ENCODE measurements at regions not wholly inside any gene's neighbourhood (a gene's known extent, or its start where the extent isn't known, plus 50 kb on each side); places are given as distances from the start of the nearest gene placed in this dataset.

DNA sequence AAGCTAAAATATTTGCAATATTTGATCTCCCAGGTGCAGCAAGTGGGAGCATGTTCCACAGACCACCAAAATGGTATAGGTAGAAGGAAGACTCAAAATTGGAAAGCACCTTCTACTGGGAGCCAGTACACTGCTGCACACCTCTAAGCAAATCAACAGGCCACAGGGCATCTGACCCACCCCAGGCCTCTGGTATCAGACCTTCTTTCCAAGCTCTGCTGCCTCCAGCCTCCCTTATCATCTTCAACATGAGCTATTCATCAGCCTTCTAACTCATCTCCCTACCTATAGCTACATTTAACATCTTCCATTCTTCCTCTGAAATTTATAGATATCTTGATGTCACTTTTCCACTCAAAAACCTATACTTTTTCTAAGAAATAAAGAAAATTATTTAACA is 294.8 kb downstream of the ZEB2 start:
- H3K4me1 ChIP-seq (replicated peaks): no peaks in the 10 kb centered on the region
- H3K27ac ChIP-seq: no peak overlapping the region
- intact Hi-C loops (cut with DNase I): no loop called here
- H3K36me3 ChIP-seq: no peaks in the 10 kb centered on the region
- DNase-seq (ENCODE audit: low spot score): no peak
- TF ChIP-seq POLR2A (IDR thresholded peaks at IDR 0.05) (no peak), POLR2AphosphoS5 (IDR thresholded peaks at IDR 0.05) (no peak)
- TF ChIP-seq, protein P1, sequence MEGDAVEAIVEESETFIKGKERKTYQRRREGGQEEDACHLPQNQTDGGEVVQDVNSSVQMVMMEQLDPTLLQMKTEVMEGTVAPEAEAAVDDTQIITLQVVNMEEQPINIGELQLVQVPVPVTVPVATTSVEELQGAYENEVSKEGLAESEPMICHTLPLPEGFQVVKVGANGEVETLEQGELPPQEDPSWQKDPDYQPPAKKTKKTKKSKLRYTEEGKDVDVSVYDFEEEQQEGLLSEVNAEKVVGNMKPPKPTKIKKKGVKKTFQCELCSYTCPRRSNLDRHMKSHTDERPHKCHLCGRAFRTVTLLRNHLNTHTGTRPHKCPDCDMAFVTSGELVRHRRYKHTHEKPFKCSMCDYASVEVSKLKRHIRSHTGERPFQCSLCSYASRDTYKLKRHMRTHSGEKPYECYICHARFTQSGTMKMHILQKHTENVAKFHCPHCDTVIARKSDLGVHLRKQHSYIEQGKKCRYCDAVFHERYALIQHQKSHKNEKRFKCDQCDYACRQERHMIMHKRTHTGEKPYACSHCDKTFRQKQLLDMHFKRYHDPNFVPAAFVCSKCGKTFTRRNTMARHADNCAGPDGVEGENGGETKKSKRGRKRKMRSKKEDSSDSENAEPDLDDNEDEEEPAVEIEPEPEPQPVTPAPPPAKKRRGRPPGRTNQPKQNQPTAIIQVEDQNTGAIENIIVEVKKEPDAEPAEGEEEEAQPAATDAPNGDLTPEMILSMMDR (IDR thresholded peaks at IDR 0.05): no peak
- no peaks in the 10 kb centered on the region for H3K9me3 ChIP-seq
- no peak overlapping the region for H3K4me3 ChIP-seq
- no peaks in the 10 kb centered on the region for H3K27me3 ChIP-seq (replicated peaks; ENCODE audit: insufficient read depth)

DNA sequence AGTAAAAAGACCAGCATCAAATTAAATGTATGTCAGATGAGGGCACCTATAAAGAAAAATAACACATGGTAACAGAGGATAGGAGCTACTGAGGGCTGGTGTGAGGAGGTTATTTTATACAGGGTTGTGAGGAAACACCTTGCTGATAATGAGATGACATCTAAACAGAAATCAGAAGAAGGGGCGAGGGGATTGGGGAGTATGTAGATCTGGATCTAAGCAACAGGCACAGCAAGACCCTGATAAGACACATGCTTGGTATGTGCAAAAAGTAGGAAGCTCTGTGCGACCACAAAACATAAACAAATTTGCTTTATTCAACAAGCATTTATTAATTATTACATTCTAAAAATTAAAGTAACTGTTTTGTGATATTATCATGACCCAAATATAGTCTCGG is 295.4 kb downstream of the ZEB2 start:
- intact Hi-C loops (cut with DNase I): no loop called here
- Histone ChIP-seq H3K4me1 (replicated peaks) (no peaks in the 10 kb centered on the region), H3K36me3 (no peaks in the 10 kb centered on the region), H3K4me3 (no peak overlapping the region), H3K9me3 (no peaks in the 10 kb centered on the region), H3K27me3 (replicated peaks; ENCODE audit: insufficient read depth) (no peaks in the 10 kb centered on the region), H3K27ac (no peak overlapping the region)
- no peak for DNase-seq (ENCODE audit: low spot score)
- TF ChIP-seq POLR2AphosphoS5 (IDR thresholded peaks at IDR 0.05): no peak
- TF ChIP-seq, protein P1 (IDR thresholded peaks at IDR 0.05): no peak
- TF ChIP-seq POLR2A (IDR thresholded peaks at IDR 0.05): no peak
- 95% methylated on average over 3 of the region's 3 CpGs for WGBS

DNA sequence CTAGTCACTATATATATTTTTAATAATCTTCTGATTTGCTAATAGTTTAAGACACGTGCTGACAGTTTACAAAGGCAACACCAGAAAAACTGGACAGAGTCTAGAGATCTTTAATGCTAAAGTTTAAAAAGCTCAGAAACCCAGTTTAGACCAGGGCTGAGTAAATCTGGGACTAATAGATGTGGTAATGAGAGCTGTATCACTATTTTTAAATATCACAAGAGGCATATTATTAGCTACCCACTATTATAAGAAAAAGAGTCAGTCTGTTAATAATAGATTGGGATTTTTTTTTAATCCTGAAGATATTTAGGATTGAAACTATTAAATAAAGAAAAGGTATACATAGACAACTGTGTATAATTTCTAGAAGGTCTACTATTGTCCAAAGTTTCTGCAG is 299.9 kb downstream of the ZEB2 start:
- intact Hi-C loops (cut with DNase I): no loop called here
- no peak overlapping the region for H3K27ac ChIP-seq
- H3K4me1 ChIP-seq (replicated peaks): no peaks in the 10 kb centered on the region
- no peak for TF ChIP-seq POLR2A (IDR thresholded peaks at IDR 0.05)
- TF ChIP-seq, protein P1 (IDR thresholded peaks at IDR 0.05): no peak
- no peak for TF ChIP-seq POLR2AphosphoS5 (IDR thresholded peaks at IDR 0.05)
- no peaks in the 10 kb centered on the region for H3K27me3 ChIP-seq (replicated peaks; ENCODE audit: insufficient read depth)
- H3K36me3 ChIP-seq: no peaks in the 10 kb centered on the region
- H3K4me3 ChIP-seq: no peak overlapping the region
- WGBS: 93% methylated on average over 1 of the region's 1 CpG
- H3K9me3 ChIP-seq: no peaks in the 10 kb centered on the region
- no peak for DNase-seq (ENCODE audit: low spot score)

DNA sequence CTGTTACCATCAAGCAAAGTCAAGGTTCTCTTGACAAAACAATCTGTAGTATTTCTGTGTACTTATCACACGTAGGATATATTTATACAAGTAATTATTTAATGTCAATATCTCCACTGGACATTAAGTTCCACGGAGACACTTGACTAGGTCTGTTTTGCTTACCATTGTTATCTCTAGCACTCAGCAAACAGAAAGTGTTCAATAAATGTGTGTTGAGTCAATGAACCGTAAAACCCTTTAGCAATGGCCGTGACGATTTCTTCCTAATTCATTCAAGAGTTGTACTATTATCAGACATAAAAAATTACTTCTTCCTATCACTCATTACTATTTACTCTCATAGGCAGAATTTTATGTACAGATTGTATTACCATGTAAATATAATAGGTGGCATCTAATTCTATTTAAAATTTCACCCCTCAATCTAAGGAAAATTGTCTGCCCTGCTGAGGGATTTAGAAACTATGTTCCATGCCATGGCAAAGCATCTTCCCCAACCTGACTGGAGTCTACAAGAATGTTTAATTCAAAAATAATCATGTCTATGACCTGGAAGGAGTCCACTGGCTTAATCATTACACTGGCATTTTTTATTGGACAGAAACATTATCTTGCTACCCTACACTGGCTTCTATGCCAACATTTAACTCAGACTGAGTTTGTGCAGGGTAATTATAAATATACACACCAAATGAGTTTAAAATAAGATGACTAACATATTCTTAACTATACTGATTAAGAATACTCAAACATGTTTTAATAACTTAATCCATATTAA is 301.9 kb downstream of the ZEB2 start:
- intact Hi-C loops (cut with DNase I): no loop called here
- DNase-seq (ENCODE audit: low spot score): peak; percentile 11
- H3K4me1 ChIP-seq (replicated peaks): no peaks in the 10 kb centered on the region
- no peak overlapping the region for H3K27ac ChIP-seq
- WGBS: 55% methylated on average over 5 of the region's 5 CpGs
- no peak overlapping the region for H3K4me3 ChIP-seq
- H3K36me3 ChIP-seq: no peaks in the 10 kb centered on the region
- H3K9me3 ChIP-seq: no peaks in the 10 kb centered on the region
- TF ChIP-seq POLR2AphosphoS5 (IDR thresholded peaks at IDR 0.05) (peak; percentile 78), POLR2A (IDR thresholded peaks at IDR 0.05) (no peak)
- TF ChIP-seq, protein P1 (IDR thresholded peaks at IDR 0.05): no peak
- H3K27me3 ChIP-seq (replicated peaks; ENCODE audit: insufficient read depth): no peaks in the 10 kb centered on the region
